OCI-LY1 (cell line): ENCODE measurements at regions not wholly inside any gene's neighbourhood (a gene's known extent, or its start where the extent isn't known, plus 50 kb on each side); places are given as distances from the start of the nearest gene placed in this dataset.
"Not testable (repeated sequence)": the region's sequence is repeated elsewhere in the genome, so short reads cannot be mapped to it uniquely, and the experiment has no call there.

Experiments
- EZH2 ChIP-seq: fragments of 200-600 bp; sonication (generic), shearing (Covaris generic); IDR thresholded peaks from 2 replicates; pipeline ENCODE4 v1.8.0; 2017; ENCODE audit warnings: borderline replicate concordance, mixed run types, mild to moderate bottlenecking, antibody characterized with exemption, low read length, moderate library complexity, mixed read lengths
- TF ChIP-seq, protein P1 (sequence below): fragments of 200-600 bp; sonication (generic), shearing (Covaris generic); IDR thresholded peaks from 2 replicates; pipeline ENCODE4 v1.5.1; 2017; ENCODE audit warnings: mild to moderate bottlenecking, antibody characterized with exemption, low read length, moderate library complexity, mixed read lengths

GRCh38 chr5:29127524-29128156 is 2065.8 kb upstream of the CDH6 start:
- TF ChIP-seq, protein P1, sequence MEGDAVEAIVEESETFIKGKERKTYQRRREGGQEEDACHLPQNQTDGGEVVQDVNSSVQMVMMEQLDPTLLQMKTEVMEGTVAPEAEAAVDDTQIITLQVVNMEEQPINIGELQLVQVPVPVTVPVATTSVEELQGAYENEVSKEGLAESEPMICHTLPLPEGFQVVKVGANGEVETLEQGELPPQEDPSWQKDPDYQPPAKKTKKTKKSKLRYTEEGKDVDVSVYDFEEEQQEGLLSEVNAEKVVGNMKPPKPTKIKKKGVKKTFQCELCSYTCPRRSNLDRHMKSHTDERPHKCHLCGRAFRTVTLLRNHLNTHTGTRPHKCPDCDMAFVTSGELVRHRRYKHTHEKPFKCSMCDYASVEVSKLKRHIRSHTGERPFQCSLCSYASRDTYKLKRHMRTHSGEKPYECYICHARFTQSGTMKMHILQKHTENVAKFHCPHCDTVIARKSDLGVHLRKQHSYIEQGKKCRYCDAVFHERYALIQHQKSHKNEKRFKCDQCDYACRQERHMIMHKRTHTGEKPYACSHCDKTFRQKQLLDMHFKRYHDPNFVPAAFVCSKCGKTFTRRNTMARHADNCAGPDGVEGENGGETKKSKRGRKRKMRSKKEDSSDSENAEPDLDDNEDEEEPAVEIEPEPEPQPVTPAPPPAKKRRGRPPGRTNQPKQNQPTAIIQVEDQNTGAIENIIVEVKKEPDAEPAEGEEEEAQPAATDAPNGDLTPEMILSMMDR, result not testable (repeated sequence)
- not testable (repeated sequence) for TF ChIP-seq EZH2
